HCT116 (cell line): ENCODE measurements at regions not wholly inside any gene's neighbourhood (a gene's known extent, or its start where the extent isn't known, plus 50 kb on each side); places are given as distances from the start of the nearest gene placed in this dataset.

ENCODE experiments used
- ATAC-seq: fragments of 200-7000 bp; cut with Tn5 transposase; 2 replicates; pipeline ENCODE4 v1.9.1; 2020; ENCODE audit warnings: mild to moderate bottlenecking, moderate library complexity
- BruUV-seq: library from RNA; stranded (reverse); fragments of 400-500 nt; replicated peaks from 2 replicates; lab custom pipeline; 2021; lab: Mats Ljungman, UMichigan
- CTCF ChIA-PET: fragments of 300-600 bp; sonication (Branson Sonifier 250); formaldehyde crosslinking; loops from one replicate; lab custom pipeline; 2021; ENCODE audit warnings: antibody characterized with exemption; lab: Charles Lee
- POLR2A ChIA-PET: fragments of 300-600, 350-600 bp; sonication (Branson Sonifier 250); formaldehyde crosslinking; loops from one replicate; lab custom pipeline; 2021; ENCODE audit warnings: antibody characterized with exemption; lab: Charles Lee
- RAD21 ChIA-PET, 2 experiments: fragments of 300-600 bp; sonication (Branson Sonifier 250); formaldehyde crosslinking; loops; one replicate each; lab custom pipeline; 2023; ENCODE audit warnings: low total read pairs in 2 of 2; ENCODE audit not compliant: uncharacterized antibody in 2 of 2, unreplicated experiment in 2 of 2, low non-redundant PET in 1 of 2; lab: Charles Lee
- DNase-seq: peaks from one replicate; pipeline ENCODE4 v3.0.0-alpha.2; 2010; ENCODE audit warnings: low read depth, low spot score
- H2AFZ ChIP-seq: fragments of 200-600 bp; shearing (Covaris generic), sonication (generic); 2 replicates; pipeline ENCODE4 v1.6.1; 2017; ENCODE audit warnings: low read depth, mixed run types, mixed read lengths, antibody characterized with exemption, low read length; ENCODE audit not compliant: poor library complexity, severe bottlenecking
- H3K27ac ChIP-seq: 2 replicates; pipeline ENCODE4 v1.5.1; 2012; ENCODE audit warnings: low read depth, low read length
- H3K27me3 ChIP-seq: fragments of 200-600 bp; sonication (generic); 2 replicates; pipeline ENCODE4 v1.6.1; 2016; ENCODE audit warnings: mixed run types, low read length, mixed read lengths; ENCODE audit not compliant: insufficient read depth
- H3K36me3 ChIP-seq, 2 experiments: fragments of 200-500 bp in 1 of 2; fragments of 200-600 bp in 1 of 2; sonication (Bioruptor generic) in 1 of 2; sonication (generic) in 1 of 2; 2 replicates each; pipeline versions ENCODE4 v1.5.1 to v1.6.1; 2014 to 2016; ENCODE audit warnings: low read length in 2 of 2, inconsistent platforms in 1 of 2, mixed read lengths in 1 of 2, mixed run types in 1 of 2; ENCODE audit not compliant: insufficient read depth in 2 of 2, control insufficient read depth in 1 of 2
- H3K4me1 ChIP-seq, 2 experiments: fragments of 200-600 bp in 1 of 2; sonication (generic) in 1 of 2; 2 replicates each; pipeline versions ENCODE4 v1.5.1 to v1.6.1; 2012 to 2017; ENCODE audit warnings: low read length in 2 of 2, inconsistent platforms in 1 of 2, mild to moderate bottlenecking in 1 of 2, mixed read lengths in 1 of 2, mixed run types in 1 of 2, moderate library complexity in 1 of 2; ENCODE audit not compliant: insufficient read depth in 2 of 2, control insufficient read depth in 1 of 2
- H3K4me2 ChIP-seq: fragments of 200-600 bp; sonication (generic); 2 replicates; pipeline ENCODE4 v1.6.1; 2017; ENCODE audit warnings: mixed run types, low read length, mixed read lengths
- H3K4me3 ChIP-seq, 2 experiments: fragments of 200-600 bp in 1 of 2; sonication (generic) in 1 of 2; replicated peaks in 1 of 2; 2 replicates each; pipeline ENCODE4 v1.5.1; 2011 to 2016; ENCODE audit warnings: low read length in 2 of 2, control low read depth in 1 of 2, low read depth in 1 of 2, mild to moderate bottlenecking in 1 of 2, mixed read lengths in 1 of 2, mixed run types in 1 of 2
- H3K79me2 ChIP-seq: fragments of 200-600 bp; sonication (generic); 2 replicates; pipeline ENCODE4 v1.6.1; 2017; ENCODE audit warnings: mild to moderate bottlenecking, mixed run types, low read length, moderate library complexity, mixed read lengths; ENCODE audit not compliant: insufficient read depth
- H3K9ac ChIP-seq: fragments of 200-600 bp; sonication (generic); 2 replicates; pipeline ENCODE4 v1.6.1; 2016; ENCODE audit warnings: low read length, mixed read lengths
- H3K9me2 ChIP-seq: fragments of 200-600 bp; sonication (generic), shearing (Covaris generic); 2 replicates; pipeline ENCODE4 v1.6.1; 2017; ENCODE audit warnings: mixed run types, mild to moderate bottlenecking, moderate library complexity; ENCODE audit not compliant: insufficient read depth
- H3K9me3 ChIP-seq, 2 experiments: fragments of 200-500 bp in 1 of 2; fragments of 200-600 bp in 1 of 2; sonication (Bioruptor generic) in 1 of 2; sonication (generic) in 1 of 2; 2 replicates each; pipeline ENCODE4 v1.6.1; 2014 to 2017; ENCODE audit warnings: low read length in 2 of 2, mixed read lengths in 2 of 2, inconsistent platforms in 1 of 2, low read depth in 1 of 2, mild to moderate bottlenecking in 1 of 2, mixed run types in 1 of 2, moderate library complexity in 1 of 2; ENCODE audit not compliant: control insufficient read depth in 1 of 2, insufficient read depth in 1 of 2
- H4K20me1 ChIP-seq: fragments of 200-600 bp; sonication (generic), shearing (Covaris generic); 2 replicates; pipeline ENCODE4 v1.6.1; 2017; ENCODE audit warnings: mixed run types, mild to moderate bottlenecking, moderate library complexity; ENCODE audit not compliant: insufficient read depth
- ATF3 ChIP-seq: IDR thresholded peaks from 2 replicates; pipeline ENCODE4 v1.6.1; 2012
- EGR1 ChIP-seq: IDR thresholded peaks from 2 replicates; pipeline ENCODE4 v1.6.1; 2012; ENCODE audit warnings: low read depth
- EZH2 ChIP-seq: fragments of 200-600 bp; sonication (generic); IDR thresholded peaks from 2 replicates; pipeline ENCODE4 v1.6.1; 2017; ENCODE audit warnings: antibody characterized with exemption, mixed run types
- EZH2phosphoT487 ChIP-seq: fragments of 200-600 bp; IDR thresholded peaks from 2 replicates; pipeline ENCODE4 v1.6.1; 2018; ENCODE audit warnings: antibody characterized with exemption, borderline replicate concordance
- FOSL1 ChIP-seq: IDR thresholded peaks from 2 replicates; pipeline ENCODE4 v1.6.1; 2012; ENCODE audit warnings: low read depth
- JUND ChIP-seq: IDR thresholded peaks from 2 replicates; pipeline ENCODE4 v1.6.1; 2012
- MAX ChIP-seq: IDR thresholded peaks from 2 replicates; pipeline ENCODE4 v1.6.1; 2012
- POLR2A ChIP-seq: IDR thresholded peaks from 2 replicates; pipeline ENCODE4 v1.7.0; 2011; ENCODE audit warnings: borderline replicate concordance; ENCODE audit not compliant: insufficient read depth, insufficient read length; ENCODE audit errors: extremely low read depth
- POLR2AphosphoS5 ChIP-seq: IDR thresholded peaks from 2 replicates; pipeline ENCODE4 v1.6.1; 2011; ENCODE audit warnings: mild to moderate bottlenecking, low read depth, low read length, moderate library complexity
- SIN3A ChIP-seq: IDR thresholded peaks from 2 replicates; pipeline ENCODE4 v1.6.1; 2012; ENCODE audit warnings: low read depth
- SP1 ChIP-seq: IDR thresholded peaks from 2 replicates; pipeline ENCODE4 v1.6.1; 2012; ENCODE audit warnings: low read depth
- ZBTB33 ChIP-seq: IDR thresholded peaks from 2 replicates; pipeline ENCODE4 v1.6.1; 2011; ENCODE audit warnings: mild to moderate bottlenecking, low read length, moderate library complexity; ENCODE audit not compliant: insufficient replicate concordance; ENCODE audit errors: extremely low read depth
- ZFX ChIP-seq: fragments of 450-650 bp; IDR thresholded peaks from 2 replicates; pipeline ENCODE4 v1.6.1; 2017
- ZNF274 ChIP-seq: fragments of 200-500 bp; sonication (Bioruptor generic); IDR thresholded peaks from 2 replicates; pipeline ENCODE4 v1.6.1; 2014; ENCODE audit warnings: mild to moderate bottlenecking, low read depth, low read length, inconsistent platforms
- intact Hi-C: fragments of 100-400 bp; cut with micrococcal nuclease; formaldehyde crosslinking; loops from 2 replicates; pipeline ENCODE4 v1.10.0; 2022

- Histone ChIP-seq H3K9ac (no peak overlapping the region), H3K4me2 (no peak overlapping the region), H3K79me2 (no peaks in the 10 kb centered on the region), H3K4me1 (no peaks in the 10 kb centered on the region), H3K4me3 (no peak overlapping the region), H4K20me1 (no peaks in the 10 kb centered on the region), H3K9me3 (peaks cover 4 to 20% of the 10 kb centered on the region in 2 experiments; a peak in 2 of 4 replicates), H3K9me2 (no peaks in the 10 kb centered on the region), H3K36me3 (no peaks in the 10 kb centered on the region; a peak in 1 of 4 replicates), H3K27me3 (no peaks in the 10 kb centered on the region), H2AFZ (no peak overlapping the region), H3K27ac (no peak overlapping the region)
- CTCF ChIA-PET, result no interaction called here
- DNase-seq, result no peak
- POLR2A ChIA-PET, result no interaction called here
- no peak for ATAC-seq
- intact Hi-C loops, result no loop called here
- RAD21 ChIA-PET, result no interaction called here
- TF ChIP-seq EGR1 (no peak), SP1 (no peak), FOSL1 (no peak), SIN3A (no peak), POLR2AphosphoS5 (no peak), ZNF274 (no peak), POLR2A (no peak), MAX (no peak), ZFX (no peak), ATF3 (no peak), EZH2phosphoT487 (no peak), EZH2 (no peak), ZBTB33 (no peak), JUND (no peak)
- no TSS peak for BruUV-seq
These were observed 409.5 kb upstream of the REG3G start for GRCh38 chr2:78615956-78616355.
